ENCODE measurements at regions not wholly inside any gene's neighbourhood (a gene's known extent, or its start where the extent isn't known, plus 50 kb on each side); places are given as distances from the start of the nearest gene placed in this dataset.

- TF ChIP-seq POLR2A (IDR thresholded peaks at IDR 0.05): no peak
- Histone ChIP-seq H3K27ac (no peak overlapping the region), H3K27me3 (peaks cover 0 to 6% (median 2%) of the 10 kb centered on the region in 9 donors), H3K9me3 (peaks cover 0 to 19% (median 7%) of the 10 kb centered on the region in 12 donors), H3K4me3 (no peak overlapping the region), H3K36me3 (no peaks in the 10 kb centered on the region), H3K4me1 (no peaks in the 10 kb centered on the region)
- ATAC-seq (no peak), DNase-seq (no peak)
- WGBS, 4 donors: 88 to 93% (median 91%) methylated on average over 6 of the region's 6 CpGs
- intact Hi-C loops (cut with DNase I): no loop called here
Measured at GRCh38 chr2:11013196-11013595, 101.5 kb downstream of the KCNF1 start.

GRCh38 chr2:11014026-11014425 lies 102.3 kb downstream of the KCNF1 start:
- intact Hi-C loops (cut with DNase I): no loop called here
- Histone ChIP-seq H3K9me3 (peaks cover 0 to 19% (median 7%) of the 10 kb centered on the region in 12 donors), H3K4me3 (no peak overlapping the region), H3K4me1 (no peaks in the 10 kb centered on the region), H3K36me3 (no peaks in the 10 kb centered on the region), H3K27ac (no peak overlapping the region), H3K27me3 (peaks cover 0 to 11% (median 3%) of the 10 kb centered on the region in 9 donors)
- ATAC-seq (no peak), DNase-seq (no peak)
- 63 to 91% (median 81%) methylated on average over 4 of the region's 4 CpGs for WGBS, 4 donors
- no peak for TF ChIP-seq POLR2A (IDR thresholded peaks at IDR 0.05)
- no peak for TF ChIP-seq CTCF (IDR thresholded peaks at IDR 0.05)

- intact Hi-C loops (cut with DNase I): loop anchor here in 1 of 10 donors (5.0 kb wide), 1 partner anchor 70 kb away; no protein-coding TSS in a partner anchor
- TF ChIP-seq POLR2A (IDR thresholded peaks at IDR 0.05) (no peak), CTCF (IDR thresholded peaks at IDR 0.05) (no peak)
- DNase-seq (no peak), ATAC-seq (no peak)
- H3K36me3 ChIP-seq: no peaks in the 10 kb centered on the region
- no peaks in the 10 kb centered on the region for H3K4me1 ChIP-seq
- H3K9me3 ChIP-seq: peaks cover 0 to 8% (median under 1%) of the 10 kb centered on the region in 12 donors
- no peak overlapping the region for H3K27ac ChIP-seq
- no peak overlapping the region for H3K4me3 ChIP-seq
- 71 to 86% (median 85%) methylated on average over 7 of the region's 7 CpGs for WGBS, 4 donors
- peaks cover 0 to 19% (median 5%) of the 10 kb centered on the region in 9 donors for H3K27me3 ChIP-seq
Measured at GRCh38 chr2:11016735-11017388, 105.1 kb downstream of the KCNF1 start.

- no peaks in the 10 kb centered on the region for H3K4me1 ChIP-seq
- no peaks in the 10 kb centered on the region for H3K9me3 ChIP-seq
- DNase-seq: no peak
- ATAC-seq: no peak
- no peak for TF ChIP-seq CTCF (IDR thresholded peaks at IDR 0.05)
- no peak for TF ChIP-seq POLR2A (IDR thresholded peaks at IDR 0.05)
- H3K36me3 ChIP-seq: no peaks in the 10 kb centered on the region
- WGBS, 4 donors: 77 to 83% (median 79%) methylated on average over 8 of the region's 8 CpGs
- no peak overlapping the region for H3K4me3 ChIP-seq
- intact Hi-C loops (cut with DNase I): loop anchor here in 1 of 10 donors (5.0 kb wide), 1 partner anchor 69 kb away; no protein-coding TSS in a partner anchor
- H3K27me3 ChIP-seq: peaks cover 0 to 19% (median 5%) of the 10 kb centered on the region in 9 donors
- H3K27ac ChIP-seq: no peak overlapping the region
Measured at GRCh38 chr2:11017921-11018320, 106.2 kb downstream of the KCNF1 start.

Measured in heart left ventricle (tissue), 16 donors.